ENCODE measurements at regions not wholly inside any gene's neighbourhood (a gene's known extent, or its start where the extent isn't known, plus 50 kb on each side); places are given as distances from the start of the nearest gene placed in this dataset.
A peak's percentile ranks its signal among the peaks of the same experiment; 100 is the strongest.

DNA sequence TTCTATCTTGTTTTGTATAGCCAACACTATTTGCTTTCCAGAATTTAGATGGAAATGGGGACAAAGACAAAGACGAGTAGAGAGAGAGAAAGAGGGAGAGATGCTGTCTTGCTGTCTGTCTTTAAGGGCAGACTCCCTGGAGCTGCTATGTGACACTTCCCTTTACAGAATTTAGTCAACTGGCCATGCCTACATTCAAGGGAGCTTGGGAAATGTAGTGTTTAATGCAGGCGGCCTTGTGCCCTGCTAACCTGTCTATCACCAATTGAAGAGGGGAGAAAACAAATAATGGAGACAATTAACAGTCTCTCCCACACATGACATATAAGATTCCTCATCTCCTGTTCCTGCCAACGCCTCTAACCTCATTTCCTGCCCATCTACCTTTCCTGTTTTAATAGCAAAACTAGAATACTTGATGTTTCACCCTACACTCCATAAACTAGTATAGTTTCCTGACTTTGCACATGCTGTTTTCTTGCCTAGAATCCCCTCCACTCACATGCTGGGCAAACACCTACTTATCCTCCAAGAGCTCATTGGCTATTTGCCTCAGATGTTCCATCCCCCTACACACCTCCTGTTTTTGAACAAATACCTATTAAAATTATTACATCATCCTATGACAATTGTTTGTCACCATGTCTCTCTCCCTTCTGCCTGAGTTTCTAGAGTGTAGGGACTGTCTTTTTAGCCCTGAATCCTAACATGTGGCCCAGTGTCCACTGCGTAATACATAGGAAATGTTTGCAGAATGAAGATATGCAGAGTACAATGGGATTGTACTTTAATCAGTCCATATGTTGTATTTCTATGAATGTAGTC is 117.2 kb downstream of the SLC25A24 start:
- peak; percentile 8 for DNase-seq

DNA sequence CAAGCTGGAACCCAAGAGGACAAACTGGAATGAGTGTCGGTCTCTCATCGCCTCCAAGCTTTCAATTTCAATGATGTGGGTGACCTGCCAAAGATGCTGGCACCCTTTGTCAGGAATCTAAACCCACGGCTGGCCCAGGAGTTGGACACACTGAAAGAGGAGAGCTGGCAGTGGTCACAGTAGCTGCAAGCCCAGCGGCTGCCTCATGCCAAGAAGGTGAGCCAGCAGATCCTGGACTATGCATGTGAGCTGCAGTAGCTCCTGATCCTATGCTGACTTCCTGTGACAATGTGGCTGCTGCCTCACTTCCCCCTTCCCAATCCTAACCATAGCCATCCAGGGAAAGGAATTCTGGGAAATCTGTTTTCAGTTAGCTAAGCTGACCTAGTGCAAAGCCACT is 117.0 kb upstream of the VAV3 start:
- no peak for DNase-seq

- no peak for DNase-seq
These were observed 115.5 kb upstream of the VAV3 start for GRCh38 chr1:108080448-108080847.

- DNase-seq = no peak
These were observed 114.6 kb upstream of the VAV3 start for GRCh38 chr1:108079440-108080025.

DNA sequence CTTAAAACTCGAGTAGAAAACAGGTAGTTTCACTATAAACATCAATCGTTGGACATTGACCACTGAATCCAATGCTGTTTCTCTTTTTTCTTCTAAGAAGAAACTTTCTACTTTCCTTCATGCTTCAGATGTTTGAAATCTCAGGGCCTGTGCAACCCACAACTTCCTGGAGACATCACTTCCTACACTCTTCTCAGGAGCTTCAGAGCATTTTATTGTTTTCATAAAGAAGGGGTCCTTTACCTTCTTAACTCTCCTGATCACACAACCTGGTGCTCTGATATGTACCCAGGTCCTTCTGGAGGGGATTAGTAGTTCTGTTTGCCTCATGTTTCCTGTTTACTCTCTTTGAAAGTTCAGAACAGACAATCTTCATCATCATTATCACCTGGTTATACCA is 113.0 kb upstream of the VAV3 start:
- no peak for DNase-seq

GRCh38 chr1:108075055-108075454 is 110.1 kb upstream of the VAV3 start:
- no peak for DNase-seq

DNA sequence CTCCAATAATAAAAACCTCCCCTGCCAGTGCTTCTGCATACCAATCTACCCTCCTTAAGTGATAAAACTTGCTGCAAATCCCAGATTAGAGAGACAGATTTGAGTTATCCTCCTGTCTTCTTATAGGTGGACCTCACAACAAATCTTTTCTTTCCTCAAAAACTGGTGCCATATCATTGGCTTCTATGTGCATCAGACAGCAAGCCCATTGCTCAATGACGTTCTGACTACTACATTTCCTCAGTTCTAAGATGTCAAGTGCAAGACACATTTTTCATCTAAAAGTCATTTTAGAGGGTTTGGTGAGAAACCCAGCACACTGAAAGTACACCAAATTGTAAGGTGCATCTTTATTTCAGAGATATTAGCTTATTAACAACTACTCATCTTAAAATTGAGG is 107.8 kb upstream of the VAV3 start:
- DNase-seq = no peak

GRCh38 chr1:108072212-108072611 is 107.2 kb upstream of the VAV3 start:
- DNase-seq = no peak

GRCh38 chr1:108071601-108072000 is 106.6 kb upstream of the VAV3 start:
- DNase-seq = no peak

DNA sequence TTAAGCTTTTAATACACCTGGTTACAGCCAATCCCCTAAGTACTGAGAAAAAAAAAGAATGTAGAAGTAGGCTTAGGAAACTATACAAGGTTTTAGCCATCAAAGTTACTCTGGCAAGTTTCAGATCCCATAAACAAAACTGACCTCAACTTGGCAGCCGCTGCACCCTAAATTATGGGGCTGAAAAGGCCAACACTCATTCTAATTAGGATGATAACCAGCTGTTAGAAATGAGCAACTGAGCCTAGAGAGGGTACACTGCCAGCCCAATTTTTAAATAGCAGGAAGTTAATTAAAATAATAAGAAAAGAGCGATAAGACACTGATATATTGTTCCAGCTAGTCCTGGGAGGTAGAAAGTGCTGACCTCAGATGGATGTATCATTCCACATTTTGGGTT is 105.7 kb upstream of the VAV3 start:
- DNase-seq = no peak

- no peak for DNase-seq
These were observed 103.0 kb upstream of the VAV3 start for GRCh38 chr1:108067884-108068540.

GRCh38 chr1:108066808-108067207 is 101.8 kb upstream of the VAV3 start:
- DNase-seq = no peak

GRCh38 chr1:108064255-108064654 is 99.3 kb upstream of the VAV3 start:
- DNase-seq = no peak

DNA sequence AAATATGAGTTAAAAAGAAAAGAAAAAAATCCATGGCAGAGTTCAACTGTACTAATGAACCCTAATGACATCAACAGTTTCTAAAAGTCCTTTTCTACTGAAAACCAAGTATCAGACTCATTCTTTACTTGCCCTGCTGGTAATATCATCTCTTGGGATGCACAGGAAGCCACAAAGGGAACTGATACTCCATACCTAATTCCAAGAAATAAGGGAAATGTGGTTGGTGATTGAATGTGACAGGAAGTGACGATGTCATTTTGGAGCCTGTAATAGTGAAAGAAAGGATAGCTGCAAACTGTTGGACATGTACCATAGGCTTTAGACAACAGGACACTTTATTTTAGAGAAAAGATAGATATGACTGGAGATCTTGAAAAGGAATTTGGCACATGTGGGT is 98.7 kb upstream of the VAV3 start:
- no peak for DNase-seq

GRCh38 chr1:108059945-108060344 is 95.0 kb upstream of the VAV3 start:
- no peak for DNase-seq

GRCh38 chr1:108057541-108057940 is 92.6 kb upstream of the VAV3 start:
- no peak for DNase-seq

GRCh38 chr1:108056436-108056990 is 91.5 kb upstream of the VAV3 start:
- no peak for DNase-seq

DNA sequence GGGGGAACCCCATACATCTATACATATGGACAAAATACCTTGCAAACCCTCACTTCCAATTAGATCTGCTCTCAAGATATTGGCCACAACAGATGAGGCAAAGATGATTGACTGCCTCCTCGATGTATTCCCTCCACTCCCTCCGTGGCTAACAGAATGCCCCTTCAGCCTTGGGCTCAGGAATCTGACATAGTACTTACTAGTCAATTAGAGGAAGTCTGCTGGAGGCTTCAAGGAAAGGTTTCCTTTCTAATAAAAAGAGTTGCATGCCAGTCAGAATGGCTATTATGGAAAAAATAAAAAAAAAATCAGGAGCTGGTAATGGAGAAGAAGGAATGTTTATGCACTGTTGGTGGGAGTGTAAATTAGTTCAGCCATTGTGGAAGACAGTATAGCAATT is 90.4 kb upstream of the VAV3 start:
- no peak for DNase-seq

- no peak for DNase-seq
These were observed 89.4 kb upstream of the VAV3 start for GRCh38 chr1:108054396-108054795.

DNA sequence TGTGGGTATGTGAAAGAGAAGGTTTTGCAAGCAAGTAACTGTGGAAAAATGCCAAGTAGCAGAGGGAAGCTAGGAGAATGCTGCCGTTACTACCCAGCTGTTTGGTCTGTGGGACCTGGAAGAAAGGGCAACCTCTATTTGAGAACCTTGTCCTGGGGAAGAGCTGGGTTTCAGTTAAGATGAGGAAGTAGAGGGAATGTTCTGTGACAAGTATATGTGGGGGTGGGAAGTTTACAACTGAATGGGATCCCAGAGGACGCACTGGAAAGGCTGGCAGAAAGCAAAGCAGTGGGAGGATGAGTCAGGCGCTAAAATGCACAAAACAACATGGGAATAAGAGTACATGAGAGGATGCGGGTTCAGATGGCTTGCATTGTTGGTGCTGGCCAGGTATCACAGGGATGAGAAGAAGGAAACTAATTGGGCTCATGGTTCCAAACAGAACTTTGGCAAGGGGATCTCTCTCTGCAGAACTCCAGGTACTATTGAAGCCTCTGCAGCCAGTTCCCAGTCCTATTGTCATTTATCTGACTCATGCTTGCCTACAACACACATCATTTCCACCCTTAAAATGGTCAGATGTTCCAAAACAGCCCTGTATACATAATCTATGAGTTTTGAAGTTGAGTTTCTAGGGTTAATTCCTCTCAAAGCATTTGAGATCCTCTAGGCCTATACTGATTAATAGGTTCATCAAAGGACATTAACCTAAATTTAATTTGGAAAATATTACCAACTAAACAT is 88.5 kb upstream of the VAV3 start:
- no peak for DNase-seq

GRCh38 chr1:108051631-108052377 is 86.8 kb upstream of the VAV3 start:
- DNase-seq = no peak

GRCh38 chr1:108050911-108051629 is 86.1 kb upstream of the VAV3 start:
- DNase-seq = no peak

Data from SHP77 treated with DMSO at 0.1 percent for 48 hours (cell line).